ENCODE measurements at regions not wholly inside any gene's neighbourhood (a gene's known extent, or its start where the extent isn't known, plus 50 kb on each side); places are given as distances from the start of the nearest gene placed in this dataset.

DNA sequence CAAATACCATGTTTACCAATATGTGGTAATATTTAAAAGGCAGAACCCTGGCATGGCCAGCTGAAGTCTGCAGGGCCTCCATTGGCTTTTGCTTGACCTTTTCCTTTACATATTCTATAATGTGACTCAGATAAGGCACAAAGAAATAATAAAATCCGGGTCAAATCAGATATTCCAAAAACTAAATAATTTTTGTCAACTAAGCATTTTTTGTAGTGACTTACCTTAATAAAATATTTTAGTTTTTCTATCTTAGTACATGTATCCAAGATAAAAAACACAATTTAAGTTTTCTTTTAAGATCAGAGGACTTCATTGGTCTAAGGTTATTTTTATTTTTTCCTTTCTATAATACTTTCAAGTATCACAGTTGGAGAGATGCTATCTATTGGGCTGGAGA lies 179.4 kb upstream of the ADAMTS5 start:
- no peaks in the 10 kb centered on the region for H3K36me3 ChIP-seq
- no peak overlapping the region for H3K4me3 ChIP-seq
- WGBS, 2 donors (ENCODE audit: low coverage in 1 of 2), result 58 to 100% methylated on average over 1 of the region's 1 CpG
- H3K27ac ChIP-seq, result no peak overlapping the region
- H3K9me3 ChIP-seq, result no peaks in the 10 kb centered on the region
- ATAC-seq, result no peak
- no peak for TF ChIP-seq EP300 (IDR thresholded peaks at IDR 0.05)
- no peak for TF ChIP-seq POLR2AphosphoS5 (IDR thresholded peaks at IDR 0.05)
- TF ChIP-seq, protein P1, sequence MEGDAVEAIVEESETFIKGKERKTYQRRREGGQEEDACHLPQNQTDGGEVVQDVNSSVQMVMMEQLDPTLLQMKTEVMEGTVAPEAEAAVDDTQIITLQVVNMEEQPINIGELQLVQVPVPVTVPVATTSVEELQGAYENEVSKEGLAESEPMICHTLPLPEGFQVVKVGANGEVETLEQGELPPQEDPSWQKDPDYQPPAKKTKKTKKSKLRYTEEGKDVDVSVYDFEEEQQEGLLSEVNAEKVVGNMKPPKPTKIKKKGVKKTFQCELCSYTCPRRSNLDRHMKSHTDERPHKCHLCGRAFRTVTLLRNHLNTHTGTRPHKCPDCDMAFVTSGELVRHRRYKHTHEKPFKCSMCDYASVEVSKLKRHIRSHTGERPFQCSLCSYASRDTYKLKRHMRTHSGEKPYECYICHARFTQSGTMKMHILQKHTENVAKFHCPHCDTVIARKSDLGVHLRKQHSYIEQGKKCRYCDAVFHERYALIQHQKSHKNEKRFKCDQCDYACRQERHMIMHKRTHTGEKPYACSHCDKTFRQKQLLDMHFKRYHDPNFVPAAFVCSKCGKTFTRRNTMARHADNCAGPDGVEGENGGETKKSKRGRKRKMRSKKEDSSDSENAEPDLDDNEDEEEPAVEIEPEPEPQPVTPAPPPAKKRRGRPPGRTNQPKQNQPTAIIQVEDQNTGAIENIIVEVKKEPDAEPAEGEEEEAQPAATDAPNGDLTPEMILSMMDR (IDR thresholded peaks at IDR 0.05), result no peak
- TF ChIP-seq POLR2A (IDR thresholded peaks at IDR 0.05), result no peak
- no peaks in the 10 kb centered on the region for H3K4me1 ChIP-seq
- H3K27me3 ChIP-seq, result no peaks in the 10 kb centered on the region

GRCh38 chr21:27145134-27145798 lies 178.4 kb upstream of the ADAMTS5 start:
- 61 to 88% methylated on average over 6 of the region's 6 CpGs for WGBS, 2 donors (ENCODE audit: low coverage in 1 of 2)
- Histone ChIP-seq H3K27me3 (no peaks in the 10 kb centered on the region), H3K36me3 (no peaks in the 10 kb centered on the region), H3K27ac (no peak overlapping the region), H3K4me1 (no peaks in the 10 kb centered on the region), H3K9me3 (no peaks in the 10 kb centered on the region), H3K4me3 (no peak overlapping the region)
- ATAC-seq, result no peak
- TF ChIP-seq EP300 (IDR thresholded peaks at IDR 0.05) (no peak), POLR2AphosphoS5 (IDR thresholded peaks at IDR 0.05) (no peak), POLR2A (IDR thresholded peaks at IDR 0.05) (no peak)
- TF ChIP-seq, protein P1 (IDR thresholded peaks at IDR 0.05), result no peak

DNA sequence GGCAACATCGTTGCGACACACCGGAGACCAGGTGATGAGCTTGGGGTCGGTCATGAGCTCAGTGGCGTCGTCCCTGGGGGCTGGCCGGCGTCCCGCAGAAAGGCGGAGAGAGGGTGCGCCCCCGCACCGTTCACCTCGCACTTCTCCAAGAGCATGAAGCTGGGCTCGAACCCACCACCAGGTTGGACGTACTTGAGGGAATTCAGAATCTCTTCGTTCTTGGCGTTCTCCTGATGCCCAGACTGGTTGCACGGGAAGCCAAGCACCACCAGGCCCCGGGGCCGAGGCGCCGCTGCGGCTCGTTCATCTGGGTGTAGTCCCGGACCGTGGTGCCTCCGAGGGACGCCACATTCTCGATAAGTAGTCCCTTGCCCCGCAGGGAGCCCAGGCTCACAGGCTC lies 176.6 kb upstream of the ADAMTS5 start:
- Histone ChIP-seq H3K27me3 (no peaks in the 10 kb centered on the region), H3K9me3 (no peaks in the 10 kb centered on the region), H3K36me3 (no peaks in the 10 kb centered on the region), H3K4me1 (no peaks in the 10 kb centered on the region), H3K4me3 (no peak overlapping the region), H3K27ac (no peak overlapping the region)
- whole genome bisulfite sequencing, 2 donors (ENCODE audit: low coverage in 1 of 2), result no CpG with 5 or more reads among the region's 31 CpGs
- no peak for ATAC-seq
- TF ChIP-seq POLR2AphosphoS5 (IDR thresholded peaks at IDR 0.05) (no peak), POLR2A (IDR thresholded peaks at IDR 0.05) (no peak), EP300 (IDR thresholded peaks at IDR 0.05) (no peak)
- TF ChIP-seq, protein P1 (IDR thresholded peaks at IDR 0.05), result no peak

DNA sequence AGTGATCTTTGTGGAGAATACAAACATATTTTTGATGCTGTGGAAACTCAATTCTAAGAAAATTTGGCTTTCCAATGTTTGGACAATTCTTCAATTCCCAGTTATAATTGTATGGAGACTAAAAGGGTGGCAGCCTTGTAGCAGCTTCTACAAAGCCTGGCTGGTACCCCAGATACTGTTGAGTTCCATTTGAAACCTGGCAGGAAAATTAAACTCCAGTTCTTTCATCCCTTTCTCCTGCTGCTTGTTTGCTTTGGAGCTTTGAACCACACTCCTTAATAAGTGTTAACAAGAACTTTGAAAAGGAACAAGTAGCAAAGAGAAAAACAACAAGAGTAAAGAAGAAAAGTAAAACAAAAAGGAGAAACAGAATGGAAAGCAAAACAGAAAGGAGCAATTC lies 172.6 kb upstream of the ADAMTS5 start:
- no peak overlapping the region for H3K27ac ChIP-seq
- no peak overlapping the region for H3K4me3 ChIP-seq
- H3K4me1 ChIP-seq, result no peaks in the 10 kb centered on the region
- H3K9me3 ChIP-seq, result no peaks in the 10 kb centered on the region
- H3K27me3 ChIP-seq, result no peaks in the 10 kb centered on the region
- TF ChIP-seq POLR2A (IDR thresholded peaks at IDR 0.05) (no peak), EP300 (IDR thresholded peaks at IDR 0.05) (no peak), POLR2AphosphoS5 (IDR thresholded peaks at IDR 0.05) (no peak)
- TF ChIP-seq, protein P1 (IDR thresholded peaks at IDR 0.05), result no peak
- H3K36me3 ChIP-seq, result no peaks in the 10 kb centered on the region
- ATAC-seq, result no peak

GRCh38 chr21:27134516-27134915 lies 167.6 kb upstream of the ADAMTS5 start:
- Histone ChIP-seq H3K4me3 (no peak overlapping the region), H3K27ac (no peak overlapping the region), H3K9me3 (no peaks in the 10 kb centered on the region), H3K36me3 (no peaks in the 10 kb centered on the region), H3K4me1 (no peaks in the 10 kb centered on the region), H3K27me3 (no peaks in the 10 kb centered on the region)
- 83 to 100% methylated on average over 1 of the region's 1 CpG for WGBS, 2 donors (ENCODE audit: low coverage in 1 of 2)
- TF ChIP-seq, protein P1 (IDR thresholded peaks at IDR 0.05), result no peak
- no peak for TF ChIP-seq POLR2AphosphoS5 (IDR thresholded peaks at IDR 0.05)
- no peak for TF ChIP-seq POLR2A (IDR thresholded peaks at IDR 0.05)
- TF ChIP-seq EP300 (IDR thresholded peaks at IDR 0.05), result no peak
- ATAC-seq, result no peak
